Right lobe of liver (tissue), 6 donors: ENCODE measurements at regions not wholly inside any gene's neighbourhood (a gene's known extent, or its start where the extent isn't known, plus 50 kb on each side); places are given as distances from the start of the nearest gene placed in this dataset.

Source experiments
- ATAC-seq, 4 donors: fragments of 200-7000 bp; cut with Tn5 transposase; one replicate each; pipeline ENCODE4 v1.9.1; 2020; ENCODE audit warnings: mild to moderate bottlenecking in 4 of 4, moderate library complexity in 4 of 4
- DNase-seq, 3 donors: peaks; one replicate each; pipeline ENCODE4 v3.0.0-alpha.2; 2020
- H3K27ac ChIP-seq, 3 donors: fragments of 200-600 bp; one replicate each; pipeline ENCODE4 v1.8.0; 2022
- H3K27me3 ChIP-seq, 2 donors: fragments of 200-600 bp; one replicate each; pipeline ENCODE4 v1.8.0; 2022
- H3K36me3 ChIP-seq, 4 donors: fragments of 200-600 bp; sonication (generic) in 1 of 4; one replicate each; pipeline versions ENCODE4 v1.5.1 to v1.8.0; 2017 to 2022; ENCODE audit warnings: control low read depth in 1 of 4
- H3K4me1 ChIP-seq, 4 donors: fragments of 200-600 bp; sonication (generic) in 1 of 4; one replicate each; pipeline versions ENCODE4 v1.5.1 to v1.8.0; 2017 to 2022; ENCODE audit warnings: control low read depth in 1 of 4
- H3K4me3 ChIP-seq, 3 donors: fragments of 200-600 bp; one replicate each; pipeline ENCODE4 v1.8.0; 2022
- H3K9me3 ChIP-seq, 4 donors: fragments of 200-600 bp; sonication (generic) in 1 of 4; one replicate each; pipeline versions ENCODE4 v1.5.1 to v1.8.0; 2017 to 2022; ENCODE audit warnings: control low read depth in 1 of 4
- POLR2A ChIP-seq: fragments of 450-650 bp; IDR thresholded peaks from one replicate; pipeline ENCODE4 v1.6.1; 2017; ENCODE audit warnings: antibody characterized with exemption, mild to moderate bottlenecking
- WGBS: methylation state at CpG from one replicate; pipeline ENCODE4 v1.1.6; 2018; ENCODE audit warnings: low coverage, low lambda C conversion rate; ENCODE audit not compliant: insufficient coverage; ENCODE audit errors: missing lambda C conversion rate; 5-methylcytosine and 5-hydroxymethylcytosine counted together
- intact Hi-C, 2 donors: fragments of 100-400 bp; cut with DNase I; formaldehyde crosslinking; loops; one replicate each; pipeline versions ENCODE4 v1.11.2 to v1.14.1; 2022
- TF ChIP-seq, protein P1 (sequence below), 4 donors: fragments of 200-600 bp in 3 of 4; fragments of 450-650 bp in 1 of 4; IDR thresholded peaks; one replicate each; pipeline versions ENCODE4 v1.5.1 to v1.8.0; 2016 to 2022; ENCODE audit warnings: antibody characterized with exemption in 4 of 4, mild to moderate bottlenecking in 2 of 4
- donor health status: DM: no; HTN: yes; CAD: no.
- donor health status: DM: no; HTN: no; CAD: no.
- donor health status: DM: no; HTN: no; CAD: no.
- donor health status: DM: no; HTN: yes; CAD: no.
- donor health status: DM: no; HTN: yes; CAD: no.

DNA sequence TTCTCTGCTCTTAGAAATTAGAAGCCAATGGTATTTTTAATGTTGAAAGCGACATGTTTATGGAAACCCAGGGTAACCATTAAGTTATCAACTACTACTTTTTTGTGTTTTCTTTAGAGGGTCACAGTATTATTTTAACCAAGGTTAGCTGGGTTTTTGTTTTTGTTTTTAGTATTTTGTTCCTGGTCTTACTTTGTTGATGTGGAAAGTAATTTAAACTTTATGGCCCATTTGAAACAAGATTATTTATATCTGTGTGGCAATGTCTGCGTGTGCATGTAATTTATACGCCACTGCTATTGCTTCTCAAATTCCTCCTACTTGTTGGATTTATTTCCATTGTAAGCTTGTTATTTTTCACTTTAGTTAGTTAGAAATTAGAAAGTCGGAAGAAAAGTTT, 722.1 kb upstream of the NR2F2 start:
- intact Hi-C loops: no loop called here
- H3K4me1 ChIP-seq: peaks cover 0 to 11% (median 2%) of the 10 kb centered on the region in 4 donors
- H3K27me3 ChIP-seq: no peaks in the 10 kb centered on the region
- no peaks in the 10 kb centered on the region for H3K36me3 ChIP-seq
- TF ChIP-seq, protein P1, sequence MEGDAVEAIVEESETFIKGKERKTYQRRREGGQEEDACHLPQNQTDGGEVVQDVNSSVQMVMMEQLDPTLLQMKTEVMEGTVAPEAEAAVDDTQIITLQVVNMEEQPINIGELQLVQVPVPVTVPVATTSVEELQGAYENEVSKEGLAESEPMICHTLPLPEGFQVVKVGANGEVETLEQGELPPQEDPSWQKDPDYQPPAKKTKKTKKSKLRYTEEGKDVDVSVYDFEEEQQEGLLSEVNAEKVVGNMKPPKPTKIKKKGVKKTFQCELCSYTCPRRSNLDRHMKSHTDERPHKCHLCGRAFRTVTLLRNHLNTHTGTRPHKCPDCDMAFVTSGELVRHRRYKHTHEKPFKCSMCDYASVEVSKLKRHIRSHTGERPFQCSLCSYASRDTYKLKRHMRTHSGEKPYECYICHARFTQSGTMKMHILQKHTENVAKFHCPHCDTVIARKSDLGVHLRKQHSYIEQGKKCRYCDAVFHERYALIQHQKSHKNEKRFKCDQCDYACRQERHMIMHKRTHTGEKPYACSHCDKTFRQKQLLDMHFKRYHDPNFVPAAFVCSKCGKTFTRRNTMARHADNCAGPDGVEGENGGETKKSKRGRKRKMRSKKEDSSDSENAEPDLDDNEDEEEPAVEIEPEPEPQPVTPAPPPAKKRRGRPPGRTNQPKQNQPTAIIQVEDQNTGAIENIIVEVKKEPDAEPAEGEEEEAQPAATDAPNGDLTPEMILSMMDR (IDR thresholded peaks at IDR 0.05): no peak
- no peak for TF ChIP-seq POLR2A
- H3K4me3 ChIP-seq: no peak overlapping the region
- DNase-seq: no peak
- H3K27ac ChIP-seq: no peak overlapping the region
- no peak for ATAC-seq
- WGBS: 91% methylated on average over 4 of the region's 4 CpGs
- H3K9me3 ChIP-seq: no peaks in the 10 kb centered on the region

DNA sequence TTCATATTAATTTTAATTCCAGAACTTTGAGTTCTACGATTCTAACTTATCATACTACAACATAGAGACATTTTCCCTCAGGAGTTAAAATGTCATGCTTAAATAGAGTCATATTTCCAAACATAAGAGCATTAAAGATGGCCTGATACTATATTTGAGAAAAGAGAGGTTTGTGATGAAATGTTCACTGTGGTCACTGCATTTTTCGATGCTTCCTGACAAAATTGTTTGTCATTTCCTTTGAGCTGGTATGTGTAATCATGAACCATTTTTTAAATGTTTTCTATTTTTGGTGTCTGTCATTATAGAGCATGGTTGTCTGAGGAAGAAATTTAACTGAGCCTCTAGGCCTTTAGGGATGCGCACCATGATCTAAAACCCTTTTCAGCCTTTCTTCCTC, 721.4 kb upstream of the NR2F2 start:
- DNase-seq (no peak), ATAC-seq (no peak)
- no peaks in the 10 kb centered on the region for H3K27me3 ChIP-seq
- 77% methylated on average over 3 of the region's 3 CpGs for WGBS
- no peak overlapping the region for H3K27ac ChIP-seq
- H3K4me1 ChIP-seq: peaks cover 0 to 10% (median 2%) of the 10 kb centered on the region in 4 donors
- H3K9me3 ChIP-seq: no peaks in the 10 kb centered on the region
- TF ChIP-seq POLR2A: no peak
- TF ChIP-seq, protein P1 (IDR thresholded peaks at IDR 0.05): no peak
- intact Hi-C loops: no loop called here
- no peak overlapping the region for H3K4me3 ChIP-seq
- H3K36me3 ChIP-seq: no peaks in the 10 kb centered on the region

DNA sequence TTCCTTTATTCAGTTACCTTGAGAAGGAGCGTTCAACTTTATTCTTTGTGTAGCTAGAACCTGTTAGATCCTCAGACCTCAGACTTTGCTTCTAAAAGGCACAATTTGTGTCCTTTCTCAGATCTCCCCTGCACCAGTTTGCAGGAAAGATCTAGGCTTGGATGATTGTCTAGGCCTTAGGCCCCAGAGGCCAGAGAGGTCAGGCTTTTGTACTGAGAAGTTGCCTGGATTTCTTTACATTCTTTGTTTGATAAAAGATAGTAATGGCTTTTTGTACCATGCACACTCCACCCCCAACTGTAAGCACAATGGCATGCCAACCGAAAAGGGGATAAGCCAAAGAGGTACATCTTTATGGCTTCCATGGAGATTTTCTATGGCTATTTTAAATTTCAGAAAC, 719.6 kb upstream of the NR2F2 start:
- ATAC-seq: no peak
- no peak overlapping the region for H3K4me3 ChIP-seq
- TF ChIP-seq, protein P1 (IDR thresholded peaks at IDR 0.05): no peak
- no peak for TF ChIP-seq POLR2A
- peaks cover 0 to 7% (median 0%) of the 10 kb centered on the region in 4 donors for H3K4me1 ChIP-seq
- H3K9me3 ChIP-seq: no peaks in the 10 kb centered on the region
- no peak for DNase-seq
- intact Hi-C loops: no loop called here
- H3K27ac ChIP-seq: no peak overlapping the region
- H3K36me3 ChIP-seq: no peaks in the 10 kb centered on the region
- WGBS: 93% methylated on average over 2 of the region's 2 CpGs
- H3K27me3 ChIP-seq: no peaks in the 10 kb centered on the region

DNA sequence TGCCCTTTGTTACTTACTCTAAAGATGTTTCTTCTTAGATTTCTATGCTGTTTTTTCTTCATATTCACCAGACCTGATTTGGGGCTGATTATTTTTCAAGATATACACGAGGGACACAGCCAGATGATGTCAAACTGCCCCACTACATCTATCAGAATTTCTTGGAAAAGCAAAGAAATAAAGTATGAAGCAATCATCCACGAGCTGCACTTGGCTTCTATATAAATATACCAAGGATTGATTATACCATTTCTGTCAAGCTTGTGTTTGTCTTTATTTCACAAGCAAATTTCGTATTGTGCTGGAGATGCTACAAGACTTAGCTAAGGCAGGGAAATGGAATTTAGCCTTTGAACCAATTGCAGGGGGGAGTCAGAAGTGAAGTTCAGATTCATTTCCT, 715.1 kb upstream of the NR2F2 start:
- no peaks in the 10 kb centered on the region for H3K36me3 ChIP-seq
- no peak overlapping the region for H3K4me3 ChIP-seq
- H3K9me3 ChIP-seq: no peaks in the 10 kb centered on the region
- peaks cover 0 to 11% (median 0%) of the 10 kb centered on the region in 4 donors for H3K4me1 ChIP-seq
- ATAC-seq (peak in 2 of 4 donors; percentile 11 to 20), DNase-seq (no peak)
- TF ChIP-seq POLR2A: no peak
- TF ChIP-seq, protein P1 (IDR thresholded peaks at IDR 0.05): no peak
- 18% methylated on average over 3 of the region's 3 CpGs for WGBS
- intact Hi-C loops: no loop called here
- H3K27me3 ChIP-seq: no peaks in the 10 kb centered on the region
- no peak overlapping the region for H3K27ac ChIP-seq

DNA sequence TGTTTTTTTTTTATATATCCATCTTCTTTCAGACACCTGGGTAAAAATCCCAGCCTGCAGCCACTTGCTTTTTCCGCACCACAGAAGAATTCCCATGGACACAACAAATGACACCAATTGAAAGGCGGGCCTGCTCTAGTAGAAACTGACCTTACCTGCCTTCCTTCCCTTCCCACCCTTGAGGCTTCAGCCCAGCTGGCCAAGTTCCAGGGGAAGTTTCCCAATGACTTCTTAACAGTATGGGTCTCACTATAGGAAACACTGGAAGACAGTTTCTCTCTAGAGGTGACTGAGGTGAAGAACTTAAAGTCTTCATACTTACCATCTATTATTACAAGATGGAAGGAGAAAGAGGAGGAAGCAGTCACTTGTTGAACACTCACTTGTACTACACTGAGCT, 714.2 kb upstream of the NR2F2 start:
- no peak for TF ChIP-seq POLR2A
- TF ChIP-seq, protein P1 (IDR thresholded peaks at IDR 0.05): no peak
- ATAC-seq (no peak), DNase-seq (no peak)
- Histone ChIP-seq H3K4me3 (no peak overlapping the region), H3K27ac (no peak overlapping the region), H3K36me3 (no peaks in the 10 kb centered on the region), H3K27me3 (no peaks in the 10 kb centered on the region), H3K4me1 (peaks cover 0 to 11% (median 0%) of the 10 kb centered on the region in 4 donors), H3K9me3 (no peaks in the 10 kb centered on the region)
- 100% methylated on average over 2 of the region's 2 CpGs for WGBS
- intact Hi-C loops: no loop called here
